K562 (cell line): ENCODE measurements at regions not wholly inside any gene's neighbourhood (a gene's known extent, or its start where the extent isn't known, plus 50 kb on each side); places are given as distances from the start of the nearest gene placed in this dataset.

Experiments used
- ATAC-seq: fragments of 200-7000 bp; cut with Tn5 transposase; 3 replicates; pipeline ENCODE4 v1.9.1; 2020; ENCODE audit warnings: moderate library complexity
- BruUV-seq: library from RNA; stranded (reverse); fragments of 400-500 nt; replicated peaks from 2 replicates; lab custom pipeline; 2021; lab: Mats Ljungman, UMichigan
- CTCF ChIA-PET: fragments of 300-600 bp; formaldehyde crosslinking; extraction: SDS; loops from one replicate; lab custom pipeline; 2021; ENCODE audit warnings: low intra/inter-chr PET ratio; lab: Yijun Ruan, JAX
- POLR2A ChIA-PET: fragments of 300-600, 350-650 bp; sonication (Branson Sonifier 250); formaldehyde crosslinking; extraction: SDS; loops from one replicate; lab custom pipeline; 2021; ENCODE audit warnings: antibody characterized with exemption, inconsistent platforms; lab: Yijun Ruan, JAX
- DNase-seq, 4 experiments: peaks; one replicate each; pipeline versions ENCODE4 v3.0.0 to v3.0.0-alpha.2; 2011 to 2018; ENCODE audit warnings: low spot score in 3 of 4, mixed read lengths in 3 of 4; ENCODE audit errors: extremely low read depth in 1 of 4
- FAIRE-seq: peaks from 2 replicates; lab custom pipeline; 2011; peaks lifted over from hg19 to GRCh38; lab: Jason Lieb, UNC
- H2AFZ ChIP-seq: 2 replicates; pipeline ENCODE4 v1.6.0; 2011; ENCODE audit warnings: low read depth, low read length, control low read depth, inconsistent platforms
- H3K27ac ChIP-seq: fragments of 200-600 bp; 3 replicates; pipeline ENCODE4 v1.8.0; 2011; ENCODE audit warnings: low read depth, mild to moderate bottlenecking, control low read depth, inconsistent platforms, low read length, moderate library complexity, mixed read lengths; ENCODE audit errors: extremely low read depth
- H3K27me3 ChIP-seq, 2 experiments: fragments of 300-600 bp in 1 of 2; 2 replicates in 1 of 2; 3 replicates in 1 of 2; pipeline versions ENCODE4 v1.6.0 to v1.8.0; 2011; ENCODE audit warnings: inconsistent platforms in 2 of 2, low read length in 2 of 2, mild to moderate bottlenecking in 1 of 2, mixed read lengths in 1 of 2, moderate library complexity in 1 of 2; ENCODE audit not compliant: control insufficient read depth in 2 of 2, insufficient read depth in 2 of 2
- H3K36me3 ChIP-seq: fragments of 300-600 bp; 3 replicates; pipeline ENCODE4 v1.8.0; 2011; ENCODE audit warnings: mild to moderate bottlenecking, low read length, inconsistent platforms; ENCODE audit not compliant: control insufficient read depth, insufficient read depth
- H3K4me1 ChIP-seq, 2 experiments: fragments of 200-600 bp in 1 of 2; replicated peaks in 1 of 2; 2 replicates in 1 of 2; 3 replicates in 1 of 2; pipeline versions ENCODE4 v1.5.1 to v1.8.0; 2011; ENCODE audit warnings: inconsistent platforms in 2 of 2, low read length in 2 of 2, mild to moderate bottlenecking in 1 of 2, mixed read lengths in 1 of 2, moderate library complexity in 1 of 2; ENCODE audit not compliant: control insufficient read depth in 2 of 2, insufficient read depth in 2 of 2
- H3K4me2 ChIP-seq: 2 replicates; pipeline ENCODE4 v1.6.1; 2011; ENCODE audit warnings: low read length, control low read depth, inconsistent platforms, mixed read lengths; ENCODE audit not compliant: insufficient read depth
- H3K4me3 ChIP-seq: fragments of 200-600 bp; sonication (generic), shearing (Covaris generic); 2 replicates; pipeline ENCODE4 v1.5.1; 2016; ENCODE audit warnings: control low read depth, inconsistent platforms
- H3K79me2 ChIP-seq: fragments of 200-600 bp; 3 replicates; pipeline ENCODE4 v1.8.0; 2011; ENCODE audit warnings: low read length, inconsistent platforms; ENCODE audit not compliant: control insufficient read depth, insufficient read depth
- H3K9ac ChIP-seq, 2 experiments: 2 replicates each; pipeline versions ENCODE4 v1.6.0 to v1.6.1; 2011; ENCODE audit warnings: low read depth in 2 of 2, low read length in 2 of 2, control low read depth in 1 of 2, inconsistent platforms in 1 of 2, mild to moderate bottlenecking in 1 of 2, mixed read lengths in 1 of 2; ENCODE audit not compliant: insufficient read depth in 1 of 2
- H3K9me1 ChIP-seq: one replicate; pipeline ENCODE4 v1.6.0; 2011; ENCODE audit warnings: inconsistent platforms, mild to moderate bottlenecking, low read length, moderate library complexity; ENCODE audit not compliant: control insufficient read depth, insufficient read depth
- H3K9me3 ChIP-seq: replicated peaks from 2 replicates; pipeline ENCODE4 v1.5.1; 2011; ENCODE audit warnings: low read depth, low read length, inconsistent platforms; ENCODE audit not compliant: control insufficient read depth, insufficient read depth
- H4K20me1 ChIP-seq: replicated peaks from 2 replicates; pipeline ENCODE4 v1.6.1; 2011; ENCODE audit warnings: low read length, inconsistent platforms, mixed read lengths; ENCODE audit not compliant: control insufficient read depth, insufficient read depth
- ATF6 ChIP-seq: sonication (generic); formaldehyde crosslinking; IDR thresholded peaks from 2 replicates; pipeline ENCODE4 v1.4.0; 2020; ENCODE audit warnings: mild to moderate bottlenecking, missing genetic modification reagents
- CBFA2T3 ChIP-seq: fragments of 450-650 bp; IDR thresholded peaks from 2 replicates; pipeline ENCODE4 v1.6.1; 2017
- MCM2 ChIP-seq: fragments of 450-650 bp; IDR thresholded peaks from 2 replicates; pipeline ENCODE4 v1.6.1; 2017; ENCODE audit warnings: low read depth, mild to moderate bottlenecking
- MEF2D ChIP-seq: conservative IDR thresholded peaks from 2 replicates; pipeline ENCODE4 v1.6.1; 2016; ENCODE audit warnings: low read depth, missing genetic modification characterization, missing compliant biosample characterization
- PHB ChIP-seq: fragments of 250-450 bp; sonication (Bioruptor Pico); IDR thresholded peaks from 2 replicates; pipeline ENCODE4 v1.5.0; 2021
- PPARD ChIP-seq: fragments of 250-450 bp; sonication (Bioruptor Pico); IDR thresholded peaks from 2 replicates; pipeline ENCODE4 v1.8.0; 2022; ENCODE audit warnings: inconsistent platforms, mild to moderate bottlenecking, moderate library complexity
- SAFB ChIP-seq: fragments of 200-400 bp; formaldehyde crosslinking; IDR thresholded peaks from 2 replicates; pipeline ENCODE4 v1.6.1; 2017; ENCODE audit warnings: low read depth, low read length, borderline replicate concordance
- SOX6 ChIP-seq: fragments of 450-650 bp; IDR thresholded peaks from 2 replicates; pipeline ENCODE4 v1.6.1; 2014; ENCODE audit warnings: mild to moderate bottlenecking
- ZNF140 ChIP-seq: fragments of 250-450 bp; sonication (Bioruptor Pico); IDR thresholded peaks from 2 replicates; pipeline ENCODE4 v1.8.0; 2021; ENCODE audit warnings: moderate library complexity, mild to moderate bottlenecking, inconsistent platforms
- ZNF146 ChIP-seq: IDR thresholded peaks from one replicate; pipeline ENCODE4 v1.6.1; 2018; ENCODE audit warnings: missing compliant biosample characterization; ENCODE audit not compliant: unreplicated experiment
- ZNF668 ChIP-seq: fragments of 250-450 bp; sonication (Bioruptor Pico); IDR thresholded peaks from 2 replicates; pipeline ENCODE4 v1.8.0; 2022; ENCODE audit warnings: mild to moderate bottlenecking, inconsistent platforms
- ZNF830 ChIP-seq: fragments of 250-450 bp; sonication (Bioruptor Pico); IDR thresholded peaks from 2 replicates; pipeline ENCODE4 v1.5.0; 2021; ENCODE audit warnings: mild to moderate bottlenecking
- WGBS: fragments of 100-300 bp; shearing (Covaris generic); methylation state at CpG from one replicate; pipeline ENCODE4 v1.1.6; 2016; ENCODE audit warnings: low coverage, mixed read lengths; ENCODE audit not compliant: insufficient coverage; ENCODE audit errors: missing lambda C conversion rate; 5-methylcytosine and 5-hydroxymethylcytosine counted together
- in situ Hi-C: fragments of 300-500 bp; cut with MboI; formaldehyde crosslinking; loops from 4 replicates; pipeline ENCODE4 v1.15.0; 2018; ENCODE audit warnings: inconsistent platforms, mixed read lengths
- intact Hi-C: fragments of 100-400 bp; cut with micrococcal nuclease; formaldehyde crosslinking; loops from 2 replicates; pipeline ENCODE4 v1.14.2; 2022
- TF ChIP-seq, protein P1 (sequence below): fragments of 450-650 bp; IDR thresholded peaks from 2 replicates; pipeline ENCODE4 v1.6.1; 2016; ENCODE audit warnings: low read depth, mild to moderate bottlenecking, moderate library complexity
- TF ChIP-seq, protein P2 (sequence below): fragments of 450-650 bp; IDR thresholded peaks from 2 replicates; pipeline ENCODE4 v1.6.1; 2018; ENCODE audit warnings: mild to moderate bottlenecking, low read depth; ENCODE audit not compliant: partially characterized antibody
- TF ChIP-seq, protein P3 (sequence below): sonication (generic); formaldehyde crosslinking; IDR thresholded peaks from 2 replicates; pipeline ENCODE4 v1.8.1; 2023; ENCODE audit warnings: missing genetic modification reagents, mild to moderate bottlenecking, borderline replicate concordance

- Histone ChIP-seq H3K4me1 (no peaks in the 10 kb centered on the region), H3K27ac (no peak overlapping the region), H2AFZ (no peak overlapping the region), H3K4me3 (no peak overlapping the region), H3K4me2 (no peak overlapping the region), H3K27me3 (0 out of 5 replicates have a peak, but pooled peaks cover 0 to 7% of the 10 kb centered on the region in 2 experiments), H3K9ac (no peak overlapping the region), H3K9me3 (no peaks in the 10 kb centered on the region), H3K9me1 (no peaks in the 10 kb centered on the region), H3K36me3 (no peaks in the 10 kb centered on the region), H4K20me1 (no peaks in the 10 kb centered on the region), H3K79me2 (no peaks in the 10 kb centered on the region)
- no peak for FAIRE-seq
- in situ Hi-C loops (loop anchor here (5.0 kb wide), 1 partner anchor 329 kb away; no protein-coding TSS in a partner anchor), intact Hi-C loops (loop anchor here (10.0 kb wide), 3 partner anchors 129 to 491 kb away; no protein-coding TSS in a partner anchor)
- 0% methylated on average over 4 of the region's 4 CpGs for WGBS
- ChIA-PET POLR2A (interaction anchor here (0.7 kb wide), 1 partner anchor 218 kb away, joined by 3 read pairs; no protein-coding TSS in a partner anchor), CTCF (no interaction called here)
- BruUV-seq, result no TSS peak
- no peak for ATAC-seq
- DNase-seq, result no peak
- TF ChIP-seq, protein P1, sequence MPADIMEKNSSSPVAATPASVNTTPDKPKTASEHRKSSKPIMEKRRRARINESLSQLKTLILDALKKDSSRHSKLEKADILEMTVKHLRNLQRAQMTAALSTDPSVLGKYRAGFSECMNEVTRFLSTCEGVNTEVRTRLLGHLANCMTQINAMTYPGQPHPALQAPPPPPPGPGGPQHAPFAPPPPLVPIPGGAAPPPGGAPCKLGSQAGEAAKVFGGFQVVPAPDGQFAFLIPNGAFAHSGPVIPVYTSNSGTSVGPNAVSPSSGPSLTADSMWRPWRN, result no peak
- TF ChIP-seq CBFA2T3 (no peak), SOX6 (no peak), PPARD (no peak), ZNF146 (CRISPR knock-in tag) (no peak), SAFB (no peak), MEF2D (tag) (no peak), ATF6 (CRISPR knock-in tag) (no peak), ZNF140 (CRISPR knock-in tag) (no peak), ZNF830 (CRISPR knock-in tag) (no peak), MCM2 (no peak), ZNF668 (CRISPR knock-in tag) (no peak), PHB (CRISPR knock-in tag) (no peak)
- TF ChIP-seq, protein P2, sequence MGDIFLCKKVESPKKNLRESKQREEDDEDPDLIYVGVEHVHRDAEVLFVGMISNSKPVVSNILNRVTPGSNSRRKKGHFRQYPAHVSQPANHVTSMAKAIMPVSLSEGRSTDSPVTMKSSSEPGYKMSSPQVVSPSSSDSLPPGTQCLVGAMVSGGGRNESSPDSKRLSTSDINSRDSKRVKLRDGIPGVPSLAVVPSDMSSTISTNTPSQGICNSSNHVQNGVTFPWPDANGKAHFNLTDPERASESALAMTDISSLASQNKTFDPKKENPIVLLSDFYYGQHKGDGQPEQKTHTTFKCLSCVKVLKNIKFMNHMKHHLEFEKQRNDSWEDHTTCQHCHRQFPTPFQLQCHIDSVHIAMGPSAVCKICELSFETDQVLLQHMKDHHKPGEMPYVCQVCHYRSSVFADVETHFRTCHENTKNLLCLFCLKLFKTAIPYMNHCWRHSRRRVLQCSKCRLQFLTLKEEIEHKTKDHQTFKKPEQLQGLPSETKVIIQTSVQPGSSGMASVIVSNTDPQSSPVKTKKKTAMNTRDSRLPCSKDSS, result no peak
- TF ChIP-seq, protein P3, sequence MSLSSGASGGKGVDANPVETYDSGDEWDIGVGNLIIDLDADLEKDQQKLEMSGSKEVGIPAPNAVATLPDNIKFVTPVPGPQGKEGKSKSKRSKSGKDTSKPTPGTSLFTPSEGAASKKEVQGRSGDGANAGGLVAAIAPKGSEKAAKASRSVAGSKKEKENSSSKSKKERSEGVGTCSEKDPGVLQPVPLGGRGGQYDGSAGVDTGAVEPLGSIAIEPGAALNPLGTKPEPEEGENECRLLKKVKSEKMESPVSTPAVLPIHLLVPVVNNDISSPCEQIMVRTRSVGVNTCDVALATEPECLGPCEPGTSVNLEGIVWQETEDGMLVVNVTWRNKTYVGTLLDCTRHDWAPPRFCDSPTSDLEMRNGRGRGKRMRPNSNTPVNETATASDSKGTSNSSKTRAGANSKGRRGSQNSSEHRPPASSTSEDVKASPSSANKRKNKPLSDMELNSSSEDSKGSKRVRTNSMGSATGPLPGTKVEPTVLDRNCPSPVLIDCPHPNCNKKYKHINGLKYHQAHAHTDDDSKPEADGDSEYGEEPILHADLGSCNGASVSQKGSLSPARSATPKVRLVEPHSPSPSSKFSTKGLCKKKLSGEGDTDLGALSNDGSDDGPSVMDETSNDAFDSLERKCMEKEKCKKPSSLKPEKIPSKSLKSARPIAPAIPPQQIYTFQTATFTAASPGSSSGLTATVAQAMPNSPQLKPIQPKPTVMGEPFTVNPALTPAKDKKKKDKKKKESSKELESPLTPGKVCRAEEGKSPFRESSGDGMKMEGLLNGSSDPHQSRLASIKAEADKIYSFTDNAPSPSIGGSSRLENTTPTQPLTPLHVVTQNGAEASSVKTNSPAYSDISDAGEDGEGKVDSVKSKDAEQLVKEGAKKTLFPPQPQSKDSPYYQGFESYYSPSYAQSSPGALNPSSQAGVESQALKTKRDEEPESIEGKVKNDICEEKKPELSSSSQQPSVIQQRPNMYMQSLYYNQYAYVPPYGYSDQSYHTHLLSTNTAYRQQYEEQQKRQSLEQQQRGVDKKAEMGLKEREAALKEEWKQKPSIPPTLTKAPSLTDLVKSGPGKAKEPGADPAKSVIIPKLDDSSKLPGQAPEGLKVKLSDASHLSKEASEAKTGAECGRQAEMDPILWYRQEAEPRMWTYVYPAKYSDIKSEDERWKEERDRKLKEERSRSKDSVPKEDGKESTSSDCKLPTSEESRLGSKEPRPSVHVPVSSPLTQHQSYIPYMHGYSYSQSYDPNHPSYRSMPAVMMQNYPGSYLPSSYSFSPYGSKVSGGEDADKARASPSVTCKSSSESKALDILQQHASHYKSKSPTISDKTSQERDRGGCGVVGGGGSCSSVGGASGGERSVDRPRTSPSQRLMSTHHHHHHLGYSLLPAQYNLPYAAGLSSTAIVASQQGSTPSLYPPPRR, result no peak
Observed at GRCh38 chr1:115465802-115466363, 127.8 kb upstream of the NGF start.
